Esophagus muscularis mucosa (tissue), 3 donors: ENCODE measurements at regions not wholly inside any gene's neighbourhood (a gene's known extent, or its start where the extent isn't known, plus 50 kb on each side); places are given as distances from the start of the nearest gene placed in this dataset.

Experiments
- POLR2A ChIP-seq: fragments of 450-650 bp; IDR thresholded peaks from one replicate; pipeline ENCODE4 v1.6.1; 2017; ENCODE audit warnings: antibody characterized with exemption, moderate library complexity, mild to moderate bottlenecking, low read depth
- POLR2AphosphoS5 ChIP-seq, 2 donors: sonication (generic); formaldehyde crosslinking; IDR thresholded peaks; one replicate each; pipeline ENCODE4 v1.6.1; 2017; ENCODE audit warnings: antibody characterized with exemption in 2 of 2
- TF ChIP-seq, protein P1 (sequence below), 3 experiments: fragments of 200-600 bp in 2 of 3; fragments of 450-650 bp in 1 of 3; sonication (generic) in 2 of 3; IDR thresholded peaks; one replicate each; pipeline ENCODE4 v1.5.1; 2017 to 2019; ENCODE audit warnings: antibody characterized with exemption in 3 of 3, mild to moderate bottlenecking in 2 of 3, moderate library complexity in 1 of 3

- TF ChIP-seq, protein P1, sequence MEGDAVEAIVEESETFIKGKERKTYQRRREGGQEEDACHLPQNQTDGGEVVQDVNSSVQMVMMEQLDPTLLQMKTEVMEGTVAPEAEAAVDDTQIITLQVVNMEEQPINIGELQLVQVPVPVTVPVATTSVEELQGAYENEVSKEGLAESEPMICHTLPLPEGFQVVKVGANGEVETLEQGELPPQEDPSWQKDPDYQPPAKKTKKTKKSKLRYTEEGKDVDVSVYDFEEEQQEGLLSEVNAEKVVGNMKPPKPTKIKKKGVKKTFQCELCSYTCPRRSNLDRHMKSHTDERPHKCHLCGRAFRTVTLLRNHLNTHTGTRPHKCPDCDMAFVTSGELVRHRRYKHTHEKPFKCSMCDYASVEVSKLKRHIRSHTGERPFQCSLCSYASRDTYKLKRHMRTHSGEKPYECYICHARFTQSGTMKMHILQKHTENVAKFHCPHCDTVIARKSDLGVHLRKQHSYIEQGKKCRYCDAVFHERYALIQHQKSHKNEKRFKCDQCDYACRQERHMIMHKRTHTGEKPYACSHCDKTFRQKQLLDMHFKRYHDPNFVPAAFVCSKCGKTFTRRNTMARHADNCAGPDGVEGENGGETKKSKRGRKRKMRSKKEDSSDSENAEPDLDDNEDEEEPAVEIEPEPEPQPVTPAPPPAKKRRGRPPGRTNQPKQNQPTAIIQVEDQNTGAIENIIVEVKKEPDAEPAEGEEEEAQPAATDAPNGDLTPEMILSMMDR (IDR thresholded peaks at IDR 0.05) = no peak
- no peak for TF ChIP-seq POLR2A
- no peak for TF ChIP-seq POLR2AphosphoS5 (IDR thresholded peaks at IDR 0.05)
Measured at GRCh38 chr4:54840430-54840829, 182.7 kb downstream of the KIT start.
